ENCODE measurements at regions not wholly inside any gene's neighbourhood (a gene's known extent, or its start where the extent isn't known, plus 50 kb on each side); places are given as distances from the start of the nearest gene placed in this dataset.

GRCh38 chr7:145875267-145875666, 241.3 kb upstream of the CNTNAP2 start:
- dilution Hi-C loops (cut with MboI; ENCODE audit: extremely low pct_ligation_motif_present, low sequenced_read_pairs): no loop called here
- no peaks in the 10 kb centered on the region for H3K9me1 ChIP-seq (replicated peaks; ENCODE audit: control insufficient read depth, extremely low read depth, insufficient read depth, low read length)
- H3K27ac ChIP-seq (ENCODE audit: insufficient read depth, low read depth, low read length): no peak overlapping the region
- H3K9me3 ChIP-seq (replicated peaks; ENCODE audit: control insufficient read depth, insufficient read depth, low read length): peaks cover 3% of the 10 kb centered on the region
- intact Hi-C loops (cut with micrococcal nuclease): no loop called here
- H3K4me3 ChIP-seq (replicated peaks in 1 of 3; ENCODE audit: insufficient read depth in 1 of 3, low read depth in 1 of 3, low read length in 3 of 3): no peak overlapping the region
- no peaks in the 10 kb centered on the region for H3K4me1 ChIP-seq (ENCODE audit: control insufficient read depth, extremely low read depth, insufficient read depth, low read length)
- H3K4me2 ChIP-seq (ENCODE audit: insufficient read depth, low read length): no peak overlapping the region
- no peaks in the 10 kb centered on the region for H3K79me2 ChIP-seq (ENCODE audit: control insufficient read depth, insufficient read depth, low read length)
- H4K20me1 ChIP-seq (replicated peaks; ENCODE audit: control insufficient read depth, extremely low read depth, insufficient read depth, low read length): no peaks in the 10 kb centered on the region
- BruUV-seq (replicated peaks): no TSS peak
- H3K36me3 ChIP-seq (ENCODE audit: control insufficient read depth in 2 of 2, extremely low read depth in 1 of 2, insufficient read depth in 2 of 2, low read length in 2 of 2): no peaks in the 10 kb centered on the region
- H3K27me3 ChIP-seq (ENCODE audit: control insufficient read depth in 2 of 2, insufficient read depth in 2 of 2, low read length in 2 of 2): no peaks in the 10 kb centered on the region
- TF ChIP-seq POLR2A (IDR thresholded peaks at IDR 0.05; ENCODE audit: low read depth, low read length) (no peak), MYC (IDR thresholded peaks at IDR 0.05; ENCODE audit: low read depth, low read length) (no peak), POLR2AphosphoS5 (IDR thresholded peaks at IDR 0.05; ENCODE audit: insufficient read depth, low read depth, low read length) (no peak), CTCF (IDR thresholded peaks at IDR 0.05; ENCODE audit: extremely low read depth in 1 of 2, insufficient read depth in 1 of 2, low read depth in 1 of 2, low read length in 2 of 2) (no peak), JUN (IDR thresholded peaks at IDR 0.05; ENCODE audit: borderline replicate concordance, insufficient read depth, insufficient read length, low read depth) (no peak), EZH2 (IDR thresholded peaks at IDR 0.05; ENCODE audit: borderline replicate concordance, low read depth, low read length, severe bottlenecking) (no peak), FOS (IDR thresholded peaks at IDR 0.05; ENCODE audit: borderline replicate concordance, insufficient read depth, low read length) (no peak), GATA2 (IDR thresholded peaks at IDR 0.05; ENCODE audit: insufficient read depth, insufficient read length, low read depth, low read length) (no peak)
- TF ChIP-seq, protein P1, sequence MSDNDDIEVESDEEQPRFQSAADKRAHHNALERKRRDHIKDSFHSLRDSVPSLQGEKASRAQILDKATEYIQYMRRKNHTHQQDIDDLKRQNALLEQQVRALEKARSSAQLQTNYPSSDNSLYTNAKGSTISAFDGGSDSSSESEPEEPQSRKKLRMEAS (IDR thresholded peaks at IDR 0.05; ENCODE audit: insufficient read depth, insufficient read length): no peak
- no peak overlapping the region for H2AFZ ChIP-seq (ENCODE audit: low read depth, low read length)
- FAIRE-seq (no peak), DNase-seq (ENCODE audit: low read depth, low spot score) (no peak)
- ChIA-PET POLR2A (no interaction called here), CTCF (no interaction called here)
- no peak overlapping the region for H3K9ac ChIP-seq (replicated peaks; ENCODE audit: extremely low read depth, insufficient read depth, low read length)

Measured in endothelial cell of umbilical vein (primary cell).